Calu3 (cell line): ENCODE measurements at regions not wholly inside any gene's neighbourhood (a gene's known extent, or its start where the extent isn't known, plus 50 kb on each side); places are given as distances from the start of the nearest gene placed in this dataset.

Experiments
- BruUV-seq: library from RNA; stranded (reverse); fragments of 400-500 nt; replicated peaks from 2 replicates; lab custom pipeline; 2021; lab: Mats Ljungman, UMichigan
- CTCF ChIA-PET: fragments of 300-600 bp; sonication (Branson Sonifier 250); formaldehyde crosslinking; loops from one replicate; lab custom pipeline; 2022; ENCODE audit warnings: antibody characterized with exemption; lab: Charles Lee
- DNase-seq: peaks from one replicate; pipeline ENCODE4 v3.0.0; 2022
- H3K27ac Mint-ChIP-seq: one replicate; pipeline ENCODE4 v1.8.0; 2022; ENCODE audit warnings: mixed read lengths; ENCODE audit not compliant: unreplicated experiment
- H3K27me3 Mint-ChIP-seq: one replicate; pipeline ENCODE4 v1.8.0; 2022; ENCODE audit warnings: mixed read lengths; ENCODE audit not compliant: unreplicated experiment
- H3K36me3 Mint-ChIP-seq: one replicate; pipeline ENCODE4 v1.8.0; 2022; ENCODE audit warnings: mild to moderate bottlenecking, moderate library complexity, mixed read lengths; ENCODE audit not compliant: insufficient read depth, unreplicated experiment
- H3K4me1 Mint-ChIP-seq: one replicate; pipeline ENCODE4 v1.8.0; 2022; ENCODE audit warnings: mild to moderate bottlenecking, low read depth, mixed read lengths; ENCODE audit not compliant: unreplicated experiment
- H3K4me3 Mint-ChIP-seq: one replicate; pipeline ENCODE4 v1.8.0; 2022; ENCODE audit warnings: mild to moderate bottlenecking, low read depth, moderate library complexity, mixed read lengths; ENCODE audit not compliant: unreplicated experiment
- H3K9me3 Mint-ChIP-seq: one replicate; pipeline ENCODE4 v1.8.0; 2022; ENCODE audit warnings: low read depth, mixed read lengths; ENCODE audit not compliant: unreplicated experiment
- intact Hi-C: fragments of 100-400 bp; cut with micrococcal nuclease; formaldehyde crosslinking; loops from one replicate; pipeline ENCODE4 v1.10.0; 2022; ENCODE audit not compliant: unreplicated experiment
- TF ChIP-seq, protein P1 (sequence below): fragments of 200-600 bp; IDR thresholded peaks from one replicate; pipeline ENCODE4 v1.8.0; 2022; ENCODE audit warnings: antibody characterized with exemption; ENCODE audit not compliant: unreplicated experiment

DNA sequence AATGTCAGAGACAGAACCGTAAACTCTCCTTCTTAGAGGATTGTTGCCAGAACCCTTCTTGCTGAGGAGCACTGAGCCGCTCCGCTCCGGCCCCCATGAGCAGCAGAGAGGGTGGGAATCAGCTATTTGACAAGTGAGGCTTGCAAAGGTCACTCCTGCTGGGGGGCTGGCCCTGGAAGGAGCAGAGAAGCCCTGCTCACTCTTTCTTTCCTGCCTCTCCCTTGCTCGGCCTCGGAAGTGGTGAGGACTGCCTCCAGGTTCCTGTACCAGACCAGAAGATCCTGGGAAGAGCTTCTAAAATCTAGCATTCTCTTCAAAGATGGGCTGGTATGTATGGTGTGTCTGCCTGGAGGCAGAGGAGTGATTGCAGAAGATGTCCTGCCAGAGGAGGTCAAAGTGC lies 168.6 kb upstream of the NECTIN1 start:
- H3K36me3 Mint-ChIP-seq: no peaks in the 10 kb centered on the region
- TF ChIP-seq, protein P1, sequence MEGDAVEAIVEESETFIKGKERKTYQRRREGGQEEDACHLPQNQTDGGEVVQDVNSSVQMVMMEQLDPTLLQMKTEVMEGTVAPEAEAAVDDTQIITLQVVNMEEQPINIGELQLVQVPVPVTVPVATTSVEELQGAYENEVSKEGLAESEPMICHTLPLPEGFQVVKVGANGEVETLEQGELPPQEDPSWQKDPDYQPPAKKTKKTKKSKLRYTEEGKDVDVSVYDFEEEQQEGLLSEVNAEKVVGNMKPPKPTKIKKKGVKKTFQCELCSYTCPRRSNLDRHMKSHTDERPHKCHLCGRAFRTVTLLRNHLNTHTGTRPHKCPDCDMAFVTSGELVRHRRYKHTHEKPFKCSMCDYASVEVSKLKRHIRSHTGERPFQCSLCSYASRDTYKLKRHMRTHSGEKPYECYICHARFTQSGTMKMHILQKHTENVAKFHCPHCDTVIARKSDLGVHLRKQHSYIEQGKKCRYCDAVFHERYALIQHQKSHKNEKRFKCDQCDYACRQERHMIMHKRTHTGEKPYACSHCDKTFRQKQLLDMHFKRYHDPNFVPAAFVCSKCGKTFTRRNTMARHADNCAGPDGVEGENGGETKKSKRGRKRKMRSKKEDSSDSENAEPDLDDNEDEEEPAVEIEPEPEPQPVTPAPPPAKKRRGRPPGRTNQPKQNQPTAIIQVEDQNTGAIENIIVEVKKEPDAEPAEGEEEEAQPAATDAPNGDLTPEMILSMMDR: no peak
- CTCF ChIA-PET: no interaction called here

DNA sequence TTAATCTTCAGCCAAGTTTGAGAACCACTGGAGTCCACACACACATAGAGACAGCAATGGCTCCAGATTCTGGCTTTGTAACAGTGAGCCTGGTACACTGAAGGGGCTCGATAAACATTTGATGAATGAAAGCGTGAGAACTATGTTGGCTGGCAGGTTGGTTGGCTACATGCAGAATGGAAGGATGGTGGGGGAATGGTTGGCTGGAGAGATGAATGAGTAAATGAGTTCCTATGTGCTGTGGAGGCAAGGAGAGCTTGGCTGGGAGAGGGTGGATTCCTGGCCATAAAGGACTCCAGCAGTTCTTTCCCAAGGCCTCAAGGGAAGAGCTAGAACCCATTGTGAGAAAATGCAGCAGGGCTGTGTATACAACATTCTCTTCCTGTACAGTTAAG lies 168.0 kb upstream of the NECTIN1 start:
- no TSS peak for BruUV-seq
- TF ChIP-seq, protein P1: no peak
- intact Hi-C loops: no loop called here
- CTCF ChIA-PET: no interaction called here
- no peak for DNase-seq
- Mint-ChIP-seq H3K27ac (no peak overlapping the region), H3K4me1 (no peaks in the 10 kb centered on the region), H3K9me3 (no peaks in the 10 kb centered on the region), H3K4me3 (no peak overlapping the region), H3K27me3 (no peaks in the 10 kb centered on the region), H3K36me3 (no peaks in the 10 kb centered on the region)

More for the DNA sequence above, 168.6 kb upstream of the NECTIN1 start:
- Mint-ChIP-seq H3K27ac (no peak overlapping the region), H3K9me3 (no peaks in the 10 kb centered on the region), H3K4me3 (no peak overlapping the region), H3K27me3 (no peaks in the 10 kb centered on the region), H3K4me1 (peaks cover 4% of the 10 kb centered on the region)
- intact Hi-C loops: no loop called here
- no peak for DNase-seq
- no TSS peak for BruUV-seq

DNA sequence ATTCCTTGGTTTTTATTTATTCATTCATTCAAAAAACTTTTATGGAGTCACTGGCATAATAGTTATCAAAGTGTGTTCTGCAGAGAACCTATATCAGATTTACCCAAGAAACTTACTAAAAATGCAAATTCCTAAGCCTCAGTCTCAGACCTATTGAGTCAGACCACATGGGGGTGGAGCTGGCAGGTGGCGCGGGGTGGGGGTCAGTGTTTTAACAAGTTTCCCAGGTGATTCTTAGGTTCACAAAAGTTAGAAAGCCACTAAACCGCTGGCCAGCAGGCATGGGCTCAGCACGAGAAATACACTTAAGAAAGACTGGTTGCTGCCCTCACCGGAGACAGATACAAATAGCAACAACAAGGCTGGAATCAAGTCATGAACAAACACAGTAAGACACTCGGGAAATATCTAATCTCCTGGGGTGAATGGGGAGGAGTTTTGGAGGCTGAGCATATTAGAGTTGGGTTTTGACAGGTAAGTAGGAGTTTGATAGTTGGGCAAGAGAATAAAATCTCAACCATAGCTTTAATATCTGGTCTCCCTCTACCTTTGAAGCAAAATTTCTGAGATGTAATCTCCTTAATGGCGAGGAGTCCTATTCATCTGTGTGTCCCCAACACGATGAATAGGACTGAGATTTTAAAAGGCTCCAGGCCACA lies 167.5 kb upstream of the NECTIN1 start:
- no peak for DNase-seq
- TF ChIP-seq, protein P1: no peak
- Mint-ChIP-seq H3K4me3 (no peak overlapping the region), H3K27me3 (no peaks in the 10 kb centered on the region), H3K36me3 (no peaks in the 10 kb centered on the region), H3K4me1 (no peaks in the 10 kb centered on the region), H3K9me3 (no peaks in the 10 kb centered on the region), H3K27ac (no peak overlapping the region)
- intact Hi-C loops: no loop called here
- no TSS peak for BruUV-seq
- CTCF ChIA-PET: no interaction called here

DNA sequence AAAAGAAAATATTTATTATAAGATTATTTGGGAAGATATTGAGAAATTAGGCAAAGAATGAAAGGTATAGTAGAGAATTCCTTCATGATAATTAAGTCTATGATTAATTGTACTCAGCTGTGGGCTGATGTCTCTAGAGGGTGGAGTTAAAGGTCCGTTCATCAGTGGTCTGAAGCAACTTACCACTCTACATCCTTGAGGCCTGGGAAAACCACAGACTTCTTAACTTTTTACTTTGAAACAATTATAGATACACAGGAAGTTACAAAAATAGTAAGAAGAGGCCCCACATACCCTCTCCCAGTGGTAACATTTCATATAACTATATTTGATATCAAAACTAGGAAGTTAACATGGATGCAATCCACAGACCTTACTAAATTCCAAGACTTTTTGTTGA lies 167.0 kb upstream of the NECTIN1 start:
- intact Hi-C loops: no loop called here
- Mint-ChIP-seq H3K27ac (no peak overlapping the region), H3K4me3 (no peak overlapping the region)

More for the DNA sequence above, 167.0 kb upstream of the NECTIN1 start:
- H3K36me3 Mint-ChIP-seq: no peaks in the 10 kb centered on the region
- no peak for DNase-seq
- H3K9me3 Mint-ChIP-seq: no peaks in the 10 kb centered on the region
- no peaks in the 10 kb centered on the region for H3K27me3 Mint-ChIP-seq
- H3K4me1 Mint-ChIP-seq: no peaks in the 10 kb centered on the region
- BruUV-seq: no TSS peak
- TF ChIP-seq, protein P1: no peak
- CTCF ChIA-PET: no interaction called here
